Fibroblast of lung (primary cell): ENCODE measurements at regions not wholly inside any gene's neighbourhood (a gene's known extent, or its start where the extent isn't known, plus 50 kb on each side); places are given as distances from the start of the nearest gene placed in this dataset.

Experiments
- CTCF ChIP-seq, 2 donors: IDR thresholded peaks in 1 of 2; conservative IDR thresholded peaks in 1 of 2; 1 replicate in 1 of 2; 2 replicates in 1 of 2; pipeline ENCODE4 v1.5.1; 2011 to 2012; ENCODE audit warnings: low read length in 2 of 2, control low read depth in 1 of 2, inconsistent platforms in 1 of 2, low read depth in 1 of 2, mild to moderate bottlenecking in 1 of 2
- EZH2 ChIP-seq: IDR thresholded peaks from 2 replicates; pipeline ENCODE4 v1.5.1; 2012; ENCODE audit warnings: low read length, control low read depth, mild to moderate bottlenecking; ENCODE audit errors: missing control alignments

GRCh38 chr13:73278186-73278585 is 219.4 kb downstream of the KLF5 start:
- TF ChIP-seq CTCF (conservative IDR thresholded peaks at IDR 0.05 in 1 of 2, IDR thresholded peaks at IDR 0.05 in 1 of 2; ENCODE audit: low read depth in 1 of 2, low read length in 2 of 2): no peak
- TF ChIP-seq EZH2: no peak
